IMR-90 (cell line): ENCODE measurements at regions not wholly inside any gene's neighbourhood (a gene's known extent, or its start where the extent isn't known, plus 50 kb on each side); places are given as distances from the start of the nearest gene placed in this dataset.

Experiments used
- ATAC-seq: fragments of 200-7000 bp; cut with Tn5 transposase; 2 replicates; pipeline ENCODE4 v1.9.1; 2020; ENCODE audit warnings: low read depth, mild to moderate bottlenecking, moderate library complexity
- BruUV-seq: library from RNA; stranded (reverse); fragments of 400-500 nt; replicated peaks from 2 replicates; lab custom pipeline; 2021; lab: Mats Ljungman, UMichigan
- CTCF ChIA-PET: fragments of 300-600 bp; formaldehyde crosslinking; extraction: SDS; loops from one replicate; lab custom pipeline; 2021; ENCODE audit warnings: antibody characterized with exemption; lab: Yijun Ruan, JAX
- POLR2A ChIA-PET: fragments of 300-600 bp; sonication (Branson Sonifier 250); formaldehyde crosslinking; loops from one replicate; lab custom pipeline; 2022; ENCODE audit warnings: antibody characterized with exemption; ENCODE audit not compliant: unreplicated experiment; lab: Charles Lee
- DNase-seq: peaks from one replicate; pipeline ENCODE4 v3.0.0; 2013
- H2AFZ ChIP-seq: replicated peaks from 2 replicates; pipeline ENCODE3; 2013; ENCODE audit warnings: low read length, mild to moderate bottlenecking; ENCODE audit not compliant: poor library complexity
- H2AK5ac ChIP-seq: 2 replicates; pipeline ENCODE4 v1.6.1; 2013; ENCODE audit warnings: low read depth, low read length, inconsistent platforms
- H2AK9ac ChIP-seq: replicated peaks from 2 replicates; pipeline ENCODE3; 2013; ENCODE audit warnings: mild to moderate bottlenecking, low read depth, low read length, moderate library complexity; ENCODE audit not compliant: poor library complexity
- H2BK120ac ChIP-seq: 2 replicates; pipeline ENCODE4 v1.6.1; 2013; ENCODE audit warnings: low read depth, low read length, inconsistent platforms
- H2BK15ac ChIP-seq: 3 replicates; pipeline ENCODE4 v1.6.1; 2013; ENCODE audit warnings: low read depth, low read length, inconsistent platforms
- H2BK20ac ChIP-seq: 2 replicates; pipeline ENCODE4 v1.6.1; 2013; ENCODE audit warnings: low read depth, mild to moderate bottlenecking, inconsistent platforms, low read length, moderate library complexity
- H2BK5ac ChIP-seq: 2 replicates; pipeline ENCODE4 v1.6.1; 2013; ENCODE audit warnings: mild to moderate bottlenecking, low read depth, low read length, inconsistent platforms; ENCODE audit not compliant: poor library complexity, severe bottlenecking
- H3K14ac ChIP-seq: replicated peaks from 2 replicates; pipeline ENCODE4 v1.6.1; 2013; ENCODE audit warnings: low read depth, low read length, inconsistent platforms
- H3K18ac ChIP-seq: 2 replicates; pipeline ENCODE4 v1.6.1; 2013; ENCODE audit warnings: low read depth, low read length, control low read depth
- H3K23ac ChIP-seq: 2 replicates; pipeline ENCODE4 v1.6.1; 2013; ENCODE audit warnings: low read depth, low read length, inconsistent platforms
- H3K27ac ChIP-seq: 2 replicates; pipeline ENCODE4 v1.5.1; 2013; ENCODE audit warnings: mild to moderate bottlenecking, control low read depth, low read length; ENCODE audit not compliant: insufficient read depth
- H3K27me3 ChIP-seq: 2 replicates; pipeline ENCODE4 v1.6.1; 2013; ENCODE audit warnings: low read length; ENCODE audit not compliant: control insufficient read depth, insufficient read depth
- H3K36me3 ChIP-seq: 2 replicates; pipeline ENCODE4 v1.6.1; 2013; ENCODE audit warnings: low read length, mixed read lengths; ENCODE audit not compliant: control insufficient read depth, insufficient read depth
- H3K4ac ChIP-seq: 2 replicates; pipeline ENCODE4 v1.6.1; 2013; ENCODE audit warnings: low read depth, low read length, inconsistent platforms
- H3K4me1 ChIP-seq: 2 replicates; pipeline ENCODE4 v1.6.1; 2013; ENCODE audit warnings: low read length, mixed read lengths; ENCODE audit not compliant: control insufficient read depth, insufficient read depth
- H3K4me2 ChIP-seq: 2 replicates; pipeline ENCODE4 v1.6.1; 2013; ENCODE audit warnings: low read depth, mild to moderate bottlenecking, control low read depth, low read length, moderate library complexity
- H3K4me3 ChIP-seq: 2 replicates; pipeline ENCODE4 v1.5.1; 2013; ENCODE audit warnings: low read depth, mild to moderate bottlenecking, control low read depth, low read length, moderate library complexity; ENCODE audit not compliant: insufficient read depth
- H3K56ac ChIP-seq: 2 replicates; pipeline ENCODE4 v1.6.1; 2013; ENCODE audit warnings: low read length, inconsistent platforms; ENCODE audit not compliant: insufficient read depth; ENCODE audit errors: extremely low read depth
- H3K79me1 ChIP-seq, 2 experiments: 2 replicates each; pipeline ENCODE4 v1.6.1; 2013; ENCODE audit warnings: low read length in 2 of 2, inconsistent platforms in 1 of 2, low read depth in 1 of 2
- H3K9ac ChIP-seq: 2 replicates; pipeline ENCODE4 v1.6.1; 2013; ENCODE audit warnings: low read depth, low read length, control low read depth
- H3K9me1 ChIP-seq: 2 replicates; pipeline ENCODE4 v1.6.1; 2013; ENCODE audit warnings: low read length, inconsistent platforms; ENCODE audit not compliant: insufficient read depth
- H3K9me3 ChIP-seq: 2 replicates; pipeline ENCODE4 v1.6.1; 2013; ENCODE audit warnings: low read length; ENCODE audit not compliant: control insufficient read depth, insufficient read depth
- H4K20me1 ChIP-seq: 2 replicates; pipeline ENCODE4 v1.6.1; 2013; ENCODE audit warnings: low read length, inconsistent platforms; ENCODE audit not compliant: insufficient read depth
- H4K5ac ChIP-seq: 2 replicates; pipeline ENCODE4 v1.6.1; 2013; ENCODE audit warnings: mild to moderate bottlenecking, low read depth, low read length, control low read depth
- H4K8ac ChIP-seq, 2 experiments: 2 replicates each; pipeline ENCODE4 v1.6.1; 2013; ENCODE audit warnings: low read depth in 2 of 2, low read length in 2 of 2, control low read depth in 1 of 2, inconsistent platforms in 1 of 2
- H4K91ac ChIP-seq: 2 replicates; pipeline ENCODE4 v1.6.1; 2013; ENCODE audit warnings: low read depth, low read length, inconsistent platforms; ENCODE audit not compliant: insufficient read depth
- BHLHE40 ChIP-seq: fragments of 150-350 bp; IDR thresholded peaks from 2 replicates; pipeline ENCODE4 v1.6.1; 2016; ENCODE audit warnings: mild to moderate bottlenecking, low read depth, low read length
- CEBPB ChIP-seq: IDR thresholded peaks from 2 replicates; pipeline ENCODE4 v1.6.1; 2012; ENCODE audit warnings: low read depth, low read length, improper control_type of control experiment
- CTCF ChIP-seq: conservative IDR thresholded peaks from 2 replicates; pipeline ENCODE4 v1.5.1; 2012; ENCODE audit warnings: mild to moderate bottlenecking, low read depth, low read length, improper control_type of control experiment
- FOS ChIP-seq: fragments of 150-350 bp; IDR thresholded peaks from 2 replicates; pipeline ENCODE4 v1.6.1; 2016; ENCODE audit warnings: low read depth, low read length
- MAFK ChIP-seq: IDR thresholded peaks from 2 replicates; pipeline ENCODE4 v1.6.1; 2012; ENCODE audit warnings: low read depth, low read length, improper control_type of control experiment
- MAZ ChIP-seq: IDR thresholded peaks from 2 replicates; pipeline ENCODE4 v1.6.1; 2012; ENCODE audit warnings: low read depth, mild to moderate bottlenecking, low read length, improper control_type of control experiment, moderate library complexity, borderline replicate concordance
- NFE2L2 ChIP-seq: fragments of 150-350 bp; IDR thresholded peaks from 2 replicates; pipeline ENCODE4 v1.6.1; 2016; ENCODE audit warnings: low read depth, mild to moderate bottlenecking, low read length
- RAD21 ChIP-seq: IDR thresholded peaks from 2 replicates; pipeline ENCODE4 v1.6.1; 2012; ENCODE audit warnings: low read length, improper control_type of control experiment
- RCOR1 ChIP-seq: IDR thresholded peaks from 2 replicates; pipeline ENCODE4 v1.6.1; 2012; ENCODE audit warnings: mild to moderate bottlenecking, low read length, improper control_type of control experiment; ENCODE audit not compliant: insufficient replicate concordance
- RFX5 ChIP-seq: IDR thresholded peaks from 2 replicates; pipeline ENCODE4 v1.8.0; 2012; ENCODE audit warnings: low read depth, mild to moderate bottlenecking, low read length, moderate library complexity
- SMC3 ChIP-seq: fragments of 150-350 bp; IDR thresholded peaks from 2 replicates; pipeline ENCODE4 v1.6.1; 2016; ENCODE audit warnings: low read depth, mild to moderate bottlenecking, antibody characterized with exemption, low read length, moderate library complexity
- WGBS, 2 experiments: methylation state at CpG; one replicate each; pipeline versions ENCODE4 v1.1.5 to v1.1.7; 2013; ENCODE audit warnings: missing lambda C conversion rate in 2 of 2; ENCODE audit not compliant: insufficient read length in 1 of 2; ENCODE audit errors: extremely low coverage in 2 of 2; 5-methylcytosine and 5-hydroxymethylcytosine counted together
- dilution Hi-C: fragments of 300-500 bp; cut with HindIII; formaldehyde crosslinking; loops from one replicate; pipeline ENCODE4 v1.14.3; 2018; ENCODE audit warnings: low sequenced_read_pairs; ENCODE audit not compliant: unreplicated experiment
- in situ Hi-C: fragments of 300-500 bp; cut with MboI; formaldehyde crosslinking; loops from 3 replicates; pipeline ENCODE4 v1.14.3; 2019; ENCODE audit warnings: low sequenced_read_pairs, inconsistent platforms, mixed read lengths
- intact Hi-C: fragments of 100-400 bp; cut with micrococcal nuclease; formaldehyde crosslinking; loops from 2 replicates; pipeline ENCODE4 v1.10.0; 2022
- TF ChIP-seq, protein P1 (sequence below): fragments of 150-350 bp; IDR thresholded peaks from 2 replicates; pipeline ENCODE4 v1.6.1; 2017; ENCODE audit warnings: mild to moderate bottlenecking, antibody characterized with exemption, low read length, low read depth
- TF ChIP-seq, protein P2 (sequence below): fragments of 150-350 bp; IDR thresholded peaks from 2 replicates; pipeline ENCODE4 v1.6.1; 2016; ENCODE audit warnings: low read depth, mild to moderate bottlenecking, low read length, moderate library complexity, borderline replicate concordance

DNA sequence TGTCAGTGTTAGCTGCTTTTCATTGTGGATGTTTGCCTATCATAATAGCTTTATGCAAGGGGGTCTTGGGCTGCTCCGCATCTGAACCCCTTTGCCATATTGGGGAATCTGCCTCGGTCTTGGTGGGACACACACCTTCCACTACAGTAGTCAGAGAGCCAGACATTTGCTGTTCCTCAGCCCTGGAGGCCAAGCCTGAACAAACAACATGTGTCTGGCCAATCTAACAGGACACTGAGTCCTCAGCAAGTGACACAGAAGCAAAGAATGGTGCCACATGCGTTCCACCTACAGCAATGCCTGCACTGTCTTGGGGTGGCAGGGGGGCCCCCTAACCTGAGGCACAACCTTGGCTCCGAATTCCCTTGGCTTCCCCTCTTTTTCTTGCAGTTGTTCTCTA is 243.9 kb downstream of the LY86 start:
- H3K9ac ChIP-seq, result no peak overlapping the region
- no peak overlapping the region for H4K5ac ChIP-seq
- H3K4me1 ChIP-seq, result no peaks in the 10 kb centered on the region
- no peak overlapping the region for H2AK9ac ChIP-seq
- no TSS peak for BruUV-seq
- ATAC-seq (no peak), DNase-seq (no peak)
- ChIA-PET POLR2A (no interaction called here), CTCF (no interaction called here)
- no peak overlapping the region for H2BK15ac ChIP-seq
- no peaks in the 10 kb centered on the region for H3K9me3 ChIP-seq
- WGBS, 2 experiments, result 40% methylated on average over 1 of the region's 4 CpGs; no CpG with 5 or more reads in 1 of the 2 experiments
- intact Hi-C loops, result no loop called here
- no peak overlapping the region for H3K27ac ChIP-seq
- no peak overlapping the region for H3K23ac ChIP-seq
- H2BK5ac ChIP-seq, result no peak overlapping the region
- no peak overlapping the region for H2AK5ac ChIP-seq
- TF ChIP-seq CEBPB (no peak), CTCF (no peak), RAD21 (no peak), RFX5 (no peak), BHLHE40 (no peak), SMC3 (no peak), NFE2L2 (no peak), MAFK (no peak), RCOR1 (no peak), MAZ (no peak), FOS (no peak)
- TF ChIP-seq, protein P1, sequence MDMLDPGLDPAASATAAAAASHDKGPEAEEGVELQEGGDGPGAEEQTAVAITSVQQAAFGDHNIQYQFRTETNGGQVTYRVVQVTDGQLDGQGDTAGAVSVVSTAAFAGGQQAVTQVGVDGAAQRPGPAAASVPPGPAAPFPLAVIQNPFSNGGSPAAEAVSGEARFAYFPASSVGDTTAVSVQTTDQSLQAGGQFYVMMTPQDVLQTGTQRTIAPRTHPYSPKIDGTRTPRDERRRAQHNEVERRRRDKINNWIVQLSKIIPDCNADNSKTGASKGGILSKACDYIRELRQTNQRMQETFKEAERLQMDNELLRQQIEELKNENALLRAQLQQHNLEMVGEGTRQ, result no peak
- TF ChIP-seq, protein P2, sequence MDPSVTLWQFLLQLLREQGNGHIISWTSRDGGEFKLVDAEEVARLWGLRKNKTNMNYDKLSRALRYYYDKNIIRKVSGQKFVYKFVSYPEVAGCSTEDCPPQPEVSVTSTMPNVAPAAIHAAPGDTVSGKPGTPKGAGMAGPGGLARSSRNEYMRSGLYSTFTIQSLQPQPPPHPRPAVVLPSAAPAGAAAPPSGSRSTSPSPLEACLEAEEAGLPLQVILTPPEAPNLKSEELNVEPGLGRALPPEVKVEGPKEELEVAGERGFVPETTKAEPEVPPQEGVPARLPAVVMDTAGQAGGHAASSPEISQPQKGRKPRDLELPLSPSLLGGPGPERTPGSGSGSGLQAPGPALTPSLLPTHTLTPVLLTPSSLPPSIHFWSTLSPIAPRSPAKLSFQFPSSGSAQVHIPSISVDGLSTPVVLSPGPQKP, result no peak
- no peak overlapping the region for H2BK20ac ChIP-seq
- H3K4ac ChIP-seq, result no peak overlapping the region
- H3K18ac ChIP-seq, result no peak overlapping the region
- no peaks in the 10 kb centered on the region for H4K20me1 ChIP-seq
- H3K56ac ChIP-seq, result no peak overlapping the region
- H2BK120ac ChIP-seq, result no peak overlapping the region
- no peak overlapping the region for H4K91ac ChIP-seq
- H3K79me1 ChIP-seq, result no peaks in the 10 kb centered on the region
- no peak overlapping the region for H3K4me3 ChIP-seq
- H2AFZ ChIP-seq, result no peak overlapping the region
- H3K14ac ChIP-seq, result no peak overlapping the region
- no peak overlapping the region for H3K4me2 ChIP-seq
- in situ Hi-C loops, result no loop called here
- H3K36me3 ChIP-seq, result no peaks in the 10 kb centered on the region
- H3K27me3 ChIP-seq, result peaks cover 9% of the 10 kb centered on the region
- H3K9me1 ChIP-seq, result no peaks in the 10 kb centered on the region
- H4K8ac ChIP-seq, result no peak overlapping the region
- dilution Hi-C loops, result no loop called here
